H9 (cell line): ENCODE measurements at regions not wholly inside any gene's neighbourhood (a gene's known extent, or its start where the extent isn't known, plus 50 kb on each side); places are given as distances from the start of the nearest gene placed in this dataset.

Source experiments
- DNase-seq: peaks from one replicate; pipeline ENCODE4 v3.0.0-alpha.2; 2017
- H2AFZ ChIP-seq: one replicate; pipeline ENCODE4 v1.6.1; 2013; ENCODE audit warnings: mild to moderate bottlenecking, low read length, control low read depth, moderate library complexity
- H2AK5ac ChIP-seq: 2 replicates; pipeline ENCODE4 v1.6.1; 2013; ENCODE audit warnings: low read length, control low read depth, mixed read lengths; ENCODE audit not compliant: insufficient read length
- H2BK120ac ChIP-seq: one replicate; pipeline ENCODE4 v1.6.1; 2013; ENCODE audit warnings: low read depth, mild to moderate bottlenecking, low read length, control low read depth, inconsistent platforms; ENCODE audit not compliant: poor library complexity, severe bottlenecking
- H2BK12ac ChIP-seq: 2 replicates; pipeline ENCODE4 v1.6.1; 2013; ENCODE audit warnings: low read length, control low read depth, mixed read lengths, low read depth; ENCODE audit not compliant: insufficient read length
- H2BK15ac ChIP-seq: 2 replicates; pipeline ENCODE4 v1.6.1; 2013; ENCODE audit warnings: low read depth, low read length, control low read depth
- H2BK20ac ChIP-seq: one replicate; pipeline ENCODE4 v1.6.1; 2013; ENCODE audit warnings: low read depth, mild to moderate bottlenecking, low read length, control low read depth, inconsistent platforms; ENCODE audit not compliant: poor library complexity, severe bottlenecking
- H2BK5ac ChIP-seq: 2 replicates; pipeline ENCODE4 v1.6.1; 2013; ENCODE audit warnings: low read length, control low read depth, mixed read lengths; ENCODE audit not compliant: insufficient read length
- H3K14ac ChIP-seq: 2 replicates; pipeline ENCODE4 v1.6.1; 2013; ENCODE audit warnings: low read length, control low read depth; ENCODE audit not compliant: insufficient read depth
- H3K18ac ChIP-seq: 2 replicates; pipeline ENCODE4 v1.6.1; 2013; ENCODE audit warnings: low read depth, mild to moderate bottlenecking, mixed read lengths, low read length, control low read depth; ENCODE audit not compliant: insufficient read length
- H3K23ac ChIP-seq: 2 replicates; pipeline ENCODE4 v1.6.1; 2013; ENCODE audit warnings: low read length, control low read depth, mixed read lengths, low read depth; ENCODE audit not compliant: insufficient read length
- H3K23me2 ChIP-seq: 2 replicates; pipeline ENCODE4 v1.6.1; 2013; ENCODE audit warnings: low read depth, mild to moderate bottlenecking, mixed read lengths, low read length, control low read depth; ENCODE audit not compliant: insufficient read length, poor library complexity, severe bottlenecking
- H3K27ac ChIP-seq: 2 replicates; pipeline ENCODE4 v1.5.1; 2013; ENCODE audit warnings: low read length, control low read depth, mixed read lengths, low read depth; ENCODE audit not compliant: insufficient read length
- H3K27me3 ChIP-seq: 2 replicates; pipeline ENCODE4 v1.6.1; 2013; ENCODE audit warnings: low read length, control low read depth, inconsistent platforms; ENCODE audit not compliant: insufficient read depth
- H3K4ac ChIP-seq: 2 replicates; pipeline ENCODE4 v1.6.1; 2013; ENCODE audit warnings: low read depth, mild to moderate bottlenecking, control low read depth, inconsistent platforms, low read length, moderate library complexity
- H3K4me1 ChIP-seq: 2 replicates; pipeline ENCODE4 v1.6.1; 2013; ENCODE audit warnings: low read length, control low read depth, inconsistent platforms; ENCODE audit not compliant: insufficient read depth
- H3K4me2 ChIP-seq: 2 replicates; pipeline ENCODE4 v1.6.1; 2013; ENCODE audit warnings: low read length, control low read depth, mixed read lengths; ENCODE audit not compliant: insufficient read length, insufficient read depth
- H3K56ac ChIP-seq: 2 replicates; pipeline ENCODE4 v1.6.1; 2013; ENCODE audit warnings: low read depth, mild to moderate bottlenecking, mixed read lengths, low read length, control low read depth; ENCODE audit not compliant: insufficient read length
- H3K79me1 ChIP-seq: 2 replicates; pipeline ENCODE4 v1.6.1; 2013; ENCODE audit warnings: low read depth, mild to moderate bottlenecking, moderate library complexity, low read length, control low read depth, inconsistent platforms; ENCODE audit not compliant: insufficient read depth, poor library complexity, severe bottlenecking
- H3K79me2 ChIP-seq: 2 replicates; pipeline ENCODE4 v1.6.1; 2013; ENCODE audit warnings: low read length, control low read depth, inconsistent platforms; ENCODE audit not compliant: insufficient read depth
- H3K9ac ChIP-seq: 2 replicates; pipeline ENCODE4 v1.6.1; 2013; ENCODE audit warnings: low read length, control low read depth, mixed read lengths; ENCODE audit not compliant: insufficient read length; ENCODE audit errors: extremely low read depth
- H3K9me3 ChIP-seq: one replicate; pipeline ENCODE4 v1.6.1; 2013; ENCODE audit warnings: low read depth, low read length, inconsistent platforms; ENCODE audit not compliant: control insufficient read depth
- H3T11ph ChIP-seq: one replicate; pipeline ENCODE4 v1.6.1; 2013; ENCODE audit warnings: mild to moderate bottlenecking, low read length, control low read depth, inconsistent platforms
- H4K20me1 ChIP-seq: one replicate; pipeline ENCODE4 v1.6.1; 2013; ENCODE audit not compliant: control insufficient read depth, insufficient read length, insufficient read depth
- H4K5ac ChIP-seq: 2 replicates; pipeline ENCODE4 v1.6.1; 2013; ENCODE audit warnings: low read depth, mild to moderate bottlenecking, mixed read lengths, low read length, control low read depth; ENCODE audit not compliant: insufficient read length
- H4K8ac ChIP-seq: replicated peaks from 2 replicates; pipeline ENCODE4 v1.6.1; 2013; ENCODE audit warnings: low read length, control low read depth, mixed read lengths, low read depth; ENCODE audit not compliant: insufficient read length
- H4K91ac ChIP-seq: 2 replicates; pipeline ENCODE4 v1.6.1; 2013; ENCODE audit warnings: low read depth, mild to moderate bottlenecking, moderate library complexity, mixed read lengths, low read length, control low read depth; ENCODE audit not compliant: insufficient read length
- H3K27ac Mint-ChIP-seq, 3 experiments: 2 replicates in 2 of 3; 3 replicates in 1 of 3; pipeline ENCODE4 v1.8.0; 2020 to 2021; ENCODE audit warnings: mixed read lengths in 3 of 3, mild to moderate bottlenecking in 1 of 3, moderate library complexity in 1 of 3
- H3K27me3 Mint-ChIP-seq: 2 replicates; pipeline ENCODE4 v1.8.0; 2021; ENCODE audit warnings: low read depth, mild to moderate bottlenecking, moderate library complexity, mixed read lengths
- H3K36me3 Mint-ChIP-seq, 3 experiments: 2 replicates in 2 of 3; 3 replicates in 1 of 3; pipeline ENCODE4 v1.8.0; 2020 to 2021; ENCODE audit warnings: low read depth in 3 of 3, mixed read lengths in 3 of 3; ENCODE audit not compliant: insufficient read depth in 1 of 3
- H3K4me1 Mint-ChIP-seq, 2 experiments: 2 replicates each; pipeline ENCODE4 v1.8.0; 2020; ENCODE audit warnings: mixed read lengths in 2 of 2
- H3K4me3 Mint-ChIP-seq, 2 experiments: 2 replicates in 1 of 2; 3 replicates in 1 of 2; pipeline ENCODE4 v1.8.0; 2020 to 2021; ENCODE audit warnings: mild to moderate bottlenecking in 2 of 2, mixed read lengths in 2 of 2, moderate library complexity in 1 of 2
- H3K9me3 Mint-ChIP-seq, 2 experiments: 2 replicates in 1 of 2; 3 replicates in 1 of 2; pipeline ENCODE4 v1.8.0; 2020; ENCODE audit warnings: mild to moderate bottlenecking in 2 of 2, mixed read lengths in 2 of 2, moderate library complexity in 1 of 2
- WGBS: extraction: QIAGEN DNeasy Blood & Tissue Kit; methylation state at CpG from one replicate; pipeline ENCODE4 v1.1.7; 2013; ENCODE audit warnings: missing lambda C conversion rate, low lambda C conversion rate, mixed read lengths; ENCODE audit not compliant: insufficient read length; ENCODE audit errors: extremely low coverage; 5-methylcytosine and 5-hydroxymethylcytosine counted together
- TF ChIP-seq, protein P1 (sequence below): fragments of 200-600 bp; sonication (generic); conservative IDR thresholded peaks from 3 replicates; pipeline ENCODE4 v1.8.0; 2021; ENCODE audit warnings: antibody characterized with exemption, mild to moderate bottlenecking

DNA sequence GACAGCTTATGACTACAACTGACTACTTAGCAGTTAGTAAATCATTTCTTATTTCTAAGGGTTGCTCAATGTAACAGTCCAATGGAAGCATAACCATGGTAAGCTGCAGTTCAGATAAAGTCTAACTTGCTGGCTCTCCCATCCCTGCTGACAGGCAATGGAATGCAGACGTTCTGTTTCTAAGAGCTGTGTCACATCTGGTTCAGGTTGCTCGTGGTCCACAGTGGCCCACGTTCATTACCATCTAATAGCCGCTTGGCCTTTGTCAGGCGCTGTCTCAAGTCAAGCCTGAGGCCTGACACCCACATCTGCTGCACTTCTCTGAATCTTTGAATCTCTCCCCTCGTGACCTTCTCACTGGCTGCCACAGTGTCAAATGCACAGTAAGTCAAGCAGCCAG is 240.8 kb downstream of the FGFR2 start:
- no peak overlapping the region for H3T11ph ChIP-seq
- H2BK120ac ChIP-seq: no peak overlapping the region
- DNase-seq: no peak
- no peak overlapping the region for H2BK20ac ChIP-seq
- Mint-ChIP-seq H3K36me3 (peaks cover 0 to 7% (median 7%) of the 10 kb centered on the region in 3 experiments; a peak in 5 of 7 replicates), H3K27me3 (no peaks in the 10 kb centered on the region), H3K27ac (no peak overlapping the region), H3K4me1 (peaks cover 0 to 7% of the 10 kb centered on the region in 2 experiments; a peak in 3 of 4 replicates), H3K4me3 (no peak overlapping the region), H3K9me3 (peaks cover 0 to 5% of the 10 kb centered on the region in 2 experiments; a peak in 3 of 5 replicates)
- H3K14ac ChIP-seq: no peak overlapping the region
- H3K23ac ChIP-seq: no peak overlapping the region
- no peaks in the 10 kb centered on the region for H3K9me3 ChIP-seq
- H3K27me3 ChIP-seq: no peaks in the 10 kb centered on the region
- H3K18ac ChIP-seq: no peak overlapping the region
- no peak overlapping the region for H2AK5ac ChIP-seq
- no peak overlapping the region for H3K4me2 ChIP-seq
- H3K79me1 ChIP-seq: no peaks in the 10 kb centered on the region
- H2BK15ac ChIP-seq: no peak overlapping the region
- H2BK12ac ChIP-seq: no peak overlapping the region
- H3K27ac ChIP-seq: no peak overlapping the region
- no peak overlapping the region for H2BK5ac ChIP-seq
- TF ChIP-seq, protein P1, sequence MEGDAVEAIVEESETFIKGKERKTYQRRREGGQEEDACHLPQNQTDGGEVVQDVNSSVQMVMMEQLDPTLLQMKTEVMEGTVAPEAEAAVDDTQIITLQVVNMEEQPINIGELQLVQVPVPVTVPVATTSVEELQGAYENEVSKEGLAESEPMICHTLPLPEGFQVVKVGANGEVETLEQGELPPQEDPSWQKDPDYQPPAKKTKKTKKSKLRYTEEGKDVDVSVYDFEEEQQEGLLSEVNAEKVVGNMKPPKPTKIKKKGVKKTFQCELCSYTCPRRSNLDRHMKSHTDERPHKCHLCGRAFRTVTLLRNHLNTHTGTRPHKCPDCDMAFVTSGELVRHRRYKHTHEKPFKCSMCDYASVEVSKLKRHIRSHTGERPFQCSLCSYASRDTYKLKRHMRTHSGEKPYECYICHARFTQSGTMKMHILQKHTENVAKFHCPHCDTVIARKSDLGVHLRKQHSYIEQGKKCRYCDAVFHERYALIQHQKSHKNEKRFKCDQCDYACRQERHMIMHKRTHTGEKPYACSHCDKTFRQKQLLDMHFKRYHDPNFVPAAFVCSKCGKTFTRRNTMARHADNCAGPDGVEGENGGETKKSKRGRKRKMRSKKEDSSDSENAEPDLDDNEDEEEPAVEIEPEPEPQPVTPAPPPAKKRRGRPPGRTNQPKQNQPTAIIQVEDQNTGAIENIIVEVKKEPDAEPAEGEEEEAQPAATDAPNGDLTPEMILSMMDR: no peak
- no peak overlapping the region for H4K5ac ChIP-seq
- no peaks in the 10 kb centered on the region for H3K23me2 ChIP-seq
- H3K9ac ChIP-seq: no peak overlapping the region
- H4K91ac ChIP-seq: no peak overlapping the region
- H3K4me1 ChIP-seq: no peaks in the 10 kb centered on the region
- H3K79me2 ChIP-seq: no peaks in the 10 kb centered on the region
- H4K20me1 ChIP-seq: no peaks in the 10 kb centered on the region
- H4K8ac ChIP-seq: no peak overlapping the region
- no peak overlapping the region for H3K4ac ChIP-seq
- H2AFZ ChIP-seq: no peak overlapping the region
- no CpG with 5 or more reads among the region's 6 CpGs for WGBS
- H3K56ac ChIP-seq: no peak overlapping the region
